ENCODE measurements at regions not wholly inside any gene's neighbourhood (a gene's known extent, or its start where the extent isn't known, plus 50 kb on each side); places are given as distances from the start of the nearest gene placed in this dataset.
A peak's percentile ranks its signal among the peaks of the same experiment; 100 is the strongest.

- TF ChIP-seq CTCF (IDR thresholded peaks at IDR 0.05; ENCODE audit: low read depth, low read length) = no peak
- DNase-seq (ENCODE audit: low read depth in 2 of 2) = peak in 1 of 2 donors; percentile 9
- no peak overlapping the region for H3K4me3 ChIP-seq (replicated peaks in 1 of 2; ENCODE audit: low read depth in 2 of 2, low read length in 2 of 2)
These were observed 871.8 kb downstream of the SUCLG1 start for GRCh38 chr2:83587309-83587708.

DNA sequence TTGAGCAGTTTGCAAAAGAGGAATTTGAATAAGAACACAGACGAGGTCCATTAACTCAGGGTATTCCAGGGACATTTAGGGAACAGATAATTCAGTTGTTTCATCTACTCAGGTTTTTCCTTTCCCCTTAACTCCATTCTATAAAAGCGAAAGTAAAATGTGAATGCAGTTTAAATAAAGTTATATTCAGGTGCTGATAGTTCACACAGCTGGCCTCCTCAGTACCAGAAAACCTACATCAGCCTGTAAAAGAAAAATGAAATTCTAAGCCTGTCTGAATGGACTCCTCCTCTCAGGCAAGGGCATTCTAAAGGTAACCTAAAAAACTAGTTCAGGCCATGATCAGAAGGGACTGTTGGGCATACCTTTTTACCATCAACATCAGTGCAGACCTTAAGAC, 873.8 kb downstream of the SUCLG1 start:
- no peak for DNase-seq (ENCODE audit: low read depth in 2 of 2)
- no peak for TF ChIP-seq CTCF (IDR thresholded peaks at IDR 0.05; ENCODE audit: low read depth, low read length)
- no peak overlapping the region for H3K4me3 ChIP-seq (replicated peaks in 1 of 2; ENCODE audit: low read depth in 2 of 2, low read length in 2 of 2)

DNA sequence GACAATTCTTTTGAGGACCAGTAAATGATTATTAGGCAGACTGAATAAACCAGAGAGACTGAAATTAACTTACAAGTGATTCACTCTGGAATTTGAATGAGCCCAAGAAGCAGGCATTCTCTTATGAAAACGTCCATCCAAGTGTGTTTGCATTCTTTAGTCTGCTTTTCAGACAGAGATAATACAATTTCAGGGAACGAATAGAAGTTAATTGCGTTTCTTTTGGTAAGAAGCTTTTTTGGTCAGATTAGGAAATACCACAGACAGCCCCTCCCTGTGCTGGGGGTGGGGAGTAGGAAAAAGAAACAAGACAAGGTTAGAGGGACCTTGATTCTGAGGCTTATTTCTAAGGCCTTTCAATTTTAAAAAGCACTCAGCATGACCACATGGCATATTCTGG, 874.4 kb downstream of the SUCLG1 start:
- TF ChIP-seq CTCF (IDR thresholded peaks at IDR 0.05; ENCODE audit: low read depth, low read length) = no peak
- H3K4me3 ChIP-seq (replicated peaks in 1 of 2; ENCODE audit: low read depth in 2 of 2, low read length in 2 of 2) = no peak overlapping the region
- peak in 1 of 2 donors; percentile 8 for DNase-seq (ENCODE audit: low read depth in 2 of 2)

DNA sequence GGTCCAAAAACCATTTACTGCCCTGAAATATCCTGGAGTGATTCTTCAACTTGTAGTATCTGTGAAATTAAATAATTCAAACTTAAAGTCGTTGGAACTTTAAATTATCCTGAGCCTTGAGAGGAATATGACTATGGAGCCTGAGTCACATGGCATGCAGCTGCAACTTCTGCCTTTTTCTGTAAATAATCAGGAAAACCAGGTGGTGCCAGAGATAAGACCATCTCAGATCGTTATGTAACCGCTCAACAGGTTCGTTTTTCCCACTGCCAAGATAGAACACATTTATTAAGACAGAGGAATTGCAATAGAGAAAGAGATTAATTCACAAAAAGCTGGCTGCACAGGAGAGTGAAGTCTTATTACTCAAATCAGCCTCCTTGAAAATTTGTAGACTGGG, 876.5 kb downstream of the SUCLG1 start:
- no peak for DNase-seq (ENCODE audit: low read depth in 2 of 2)
- no peak for TF ChIP-seq CTCF (IDR thresholded peaks at IDR 0.05; ENCODE audit: low read depth, low read length)

DNA sequence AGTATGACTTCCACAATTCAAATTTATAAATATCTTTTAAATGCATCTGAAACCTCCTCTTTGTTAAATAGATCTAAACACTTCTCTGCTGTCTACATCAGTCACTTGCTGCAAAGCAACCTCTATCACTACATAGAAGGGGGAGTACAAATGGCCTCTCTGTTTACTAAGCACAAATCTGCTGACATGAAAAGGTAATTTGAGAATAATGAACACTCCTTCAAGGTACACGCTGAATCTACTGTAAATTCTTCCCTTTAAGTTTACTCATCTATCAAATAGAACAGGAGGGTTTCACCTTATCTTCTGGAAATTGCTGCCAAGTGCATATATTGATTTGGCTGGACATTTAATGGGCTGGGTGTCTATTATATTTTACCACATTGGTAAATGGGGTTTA, 879.6 kb downstream of the SUCLG1 start:
- DNase-seq (ENCODE audit: low read depth in 2 of 2) = no peak
- H3K4me3 ChIP-seq (replicated peaks in 1 of 2; ENCODE audit: low read depth in 2 of 2, low read length in 2 of 2) = no peak overlapping the region
- no peak for TF ChIP-seq CTCF (IDR thresholded peaks at IDR 0.05; ENCODE audit: low read depth, low read length)

More for the DNA sequence above, 876.5 kb downstream of the SUCLG1 start:
- H3K4me3 ChIP-seq (replicated peaks in 1 of 2; ENCODE audit: low read depth in 2 of 2, low read length in 2 of 2) = no peak overlapping the region

DNA sequence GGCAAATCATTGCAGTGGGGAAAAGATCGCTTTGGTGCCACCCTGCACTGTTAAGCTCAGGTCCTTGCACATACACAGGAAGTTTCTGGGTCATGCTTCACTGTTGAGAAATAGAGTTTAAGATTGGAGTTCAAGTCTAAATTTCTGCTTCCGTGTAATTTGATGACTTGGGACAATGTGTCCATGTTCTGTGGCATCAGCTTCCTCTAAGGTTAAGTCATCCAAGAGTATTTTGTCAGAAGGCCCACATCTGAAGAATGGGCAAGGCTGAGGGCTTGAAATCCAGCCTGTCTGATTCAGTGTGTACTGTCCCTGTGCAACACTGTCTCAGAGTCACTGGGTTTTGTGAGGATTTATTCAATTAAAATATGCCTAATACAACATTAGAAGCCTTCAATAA, 880.7 kb downstream of the SUCLG1 start:
- H3K4me3 ChIP-seq (replicated peaks in 1 of 2; ENCODE audit: low read depth in 2 of 2, low read length in 2 of 2) = no peak overlapping the region
- no peak for TF ChIP-seq CTCF (IDR thresholded peaks at IDR 0.05; ENCODE audit: low read depth, low read length)
- no peak for DNase-seq (ENCODE audit: low read depth in 2 of 2)

GRCh38 chr2:83574614-83575013, 884.5 kb downstream of the SUCLG1 start:
- H3K4me3 ChIP-seq (replicated peaks in 1 of 2; ENCODE audit: low read depth in 2 of 2, low read length in 2 of 2) = no peak overlapping the region
- DNase-seq (ENCODE audit: low read depth in 2 of 2) = no peak
- TF ChIP-seq CTCF (IDR thresholded peaks at IDR 0.05; ENCODE audit: low read depth, low read length) = no peak
